Duodenal mucosa (tissue), 2 donors: ENCODE measurements at regions not wholly inside any gene's neighbourhood (a gene's known extent, or its start where the extent isn't known, plus 50 kb on each side); places are given as distances from the start of the nearest gene placed in this dataset.

Experiments used
- H3K27ac ChIP-seq: one replicate; pipeline ENCODE4 v1.7.0; 2013; ENCODE audit warnings: low read depth, low read length
- H3K27me3 ChIP-seq, 2 donors: one replicate each; pipeline ENCODE4 v1.7.0; 2013; ENCODE audit warnings: low read length in 2 of 2, control low read depth in 1 of 2; ENCODE audit not compliant: insufficient read depth in 2 of 2, control insufficient read depth in 1 of 2
- H3K36me3 ChIP-seq, 2 donors: one replicate each; pipeline ENCODE4 v1.7.0; 2013; ENCODE audit warnings: low read length in 2 of 2, control low read depth in 1 of 2; ENCODE audit not compliant: insufficient read depth in 2 of 2, control insufficient read depth in 1 of 2
- H3K4me1 ChIP-seq, 2 donors: one replicate each; pipeline ENCODE4 v1.7.0; 2013; ENCODE audit warnings: low read length in 2 of 2, control low read depth in 1 of 2; ENCODE audit not compliant: insufficient read depth in 2 of 2, control insufficient read depth in 1 of 2
- H3K4me3 ChIP-seq, 2 donors: one replicate each; pipeline ENCODE4 v1.7.0; 2013; ENCODE audit warnings: low read length in 2 of 2, low read depth in 1 of 2
- H3K9ac ChIP-seq, 2 donors: one replicate each; pipeline ENCODE4 v1.7.0; 2013; ENCODE audit warnings: low read length in 2 of 2, low read depth in 1 of 2
- H3K9me3 ChIP-seq, 2 donors: one replicate each; pipeline ENCODE4 v1.7.0; 2013; ENCODE audit warnings: low read length in 2 of 2, control low read depth in 1 of 2; ENCODE audit not compliant: control insufficient read depth in 1 of 2

DNA sequence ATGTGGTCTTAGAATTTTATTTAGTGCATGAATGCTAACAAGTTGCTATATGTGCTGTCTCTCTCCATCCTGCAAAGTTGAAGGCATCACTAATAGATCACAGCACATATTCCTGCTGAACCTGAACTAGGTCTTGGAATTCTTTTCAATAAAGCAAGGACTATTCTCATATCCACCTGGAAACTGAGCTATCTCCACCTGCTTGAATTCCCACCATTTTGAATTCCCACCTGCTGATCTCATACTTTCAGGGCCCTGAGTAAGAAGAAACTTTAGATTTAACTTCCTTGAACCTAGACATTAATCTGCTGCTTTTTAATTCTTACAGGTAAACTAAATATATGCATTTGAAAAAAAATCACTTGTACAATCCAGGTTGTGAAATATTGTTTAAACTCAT is 445.3 kb upstream of the CCL2 start:
- Histone ChIP-seq H3K27me3 (peaks cover 0 to 2% of the 10 kb centered on the region in 2 donors), H3K9ac (no peak overlapping the region), H3K9me3 (no peaks in the 10 kb centered on the region), H3K4me1 (no peaks in the 10 kb centered on the region), H3K27ac (no peak overlapping the region), H3K36me3 (no peaks in the 10 kb centered on the region), H3K4me3 (no peak overlapping the region)

- peaks cover 0 to 2% of the 10 kb centered on the region in 2 donors for H3K27me3 ChIP-seq
- no peak overlapping the region for H3K27ac ChIP-seq
- H3K9me3 ChIP-seq = no peaks in the 10 kb centered on the region
- H3K36me3 ChIP-seq = no peaks in the 10 kb centered on the region
- H3K4me1 ChIP-seq = no peaks in the 10 kb centered on the region
- no peak overlapping the region for H3K9ac ChIP-seq
- H3K4me3 ChIP-seq = no peak overlapping the region
These were observed 443.9 kb upstream of the CCL2 start for GRCh38 chr17:33811004-33811760.

GRCh38 chr17:33811984-33812577 is 443.0 kb upstream of the CCL2 start:
- Histone ChIP-seq H3K36me3 (no peaks in the 10 kb centered on the region), H3K4me1 (no peaks in the 10 kb centered on the region), H3K27ac (no peak overlapping the region), H3K9ac (no peak overlapping the region), H3K4me3 (no peak overlapping the region), H3K27me3 (peaks cover 0 to 2% of the 10 kb centered on the region in 2 donors), H3K9me3 (no peaks in the 10 kb centered on the region)

GRCh38 chr17:33814852-33815251 is 440.2 kb upstream of the CCL2 start:
- no peaks in the 10 kb centered on the region for H3K9me3 ChIP-seq
- no peaks in the 10 kb centered on the region for H3K36me3 ChIP-seq
- no peak overlapping the region for H3K9ac ChIP-seq
- H3K27ac ChIP-seq = no peak overlapping the region
- no peaks in the 10 kb centered on the region for H3K4me1 ChIP-seq
- peaks cover 0 to 2% of the 10 kb centered on the region in 2 donors for H3K27me3 ChIP-seq
- H3K4me3 ChIP-seq = no peak overlapping the region

DNA sequence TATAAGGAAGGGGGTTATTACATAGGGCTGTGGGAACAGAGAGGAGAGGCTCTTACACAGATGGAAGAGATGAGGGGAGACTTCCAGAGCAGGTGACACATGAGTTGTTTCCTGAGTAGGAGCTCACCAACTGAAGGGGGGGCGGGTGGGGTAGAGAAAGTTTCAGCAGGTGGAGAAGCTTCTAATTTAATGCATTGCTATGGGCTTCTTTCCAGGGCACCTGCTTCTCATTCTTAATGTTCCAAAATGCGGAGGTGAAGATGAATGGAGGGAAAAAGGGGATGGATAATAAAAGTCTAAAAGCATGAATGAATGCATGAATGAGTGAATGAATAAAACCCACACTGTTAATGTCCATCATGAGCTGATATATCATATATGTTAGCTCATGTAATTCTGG is 439.0 kb upstream of the CCL2 start:
- H3K9me3 ChIP-seq = no peaks in the 10 kb centered on the region

DNA sequence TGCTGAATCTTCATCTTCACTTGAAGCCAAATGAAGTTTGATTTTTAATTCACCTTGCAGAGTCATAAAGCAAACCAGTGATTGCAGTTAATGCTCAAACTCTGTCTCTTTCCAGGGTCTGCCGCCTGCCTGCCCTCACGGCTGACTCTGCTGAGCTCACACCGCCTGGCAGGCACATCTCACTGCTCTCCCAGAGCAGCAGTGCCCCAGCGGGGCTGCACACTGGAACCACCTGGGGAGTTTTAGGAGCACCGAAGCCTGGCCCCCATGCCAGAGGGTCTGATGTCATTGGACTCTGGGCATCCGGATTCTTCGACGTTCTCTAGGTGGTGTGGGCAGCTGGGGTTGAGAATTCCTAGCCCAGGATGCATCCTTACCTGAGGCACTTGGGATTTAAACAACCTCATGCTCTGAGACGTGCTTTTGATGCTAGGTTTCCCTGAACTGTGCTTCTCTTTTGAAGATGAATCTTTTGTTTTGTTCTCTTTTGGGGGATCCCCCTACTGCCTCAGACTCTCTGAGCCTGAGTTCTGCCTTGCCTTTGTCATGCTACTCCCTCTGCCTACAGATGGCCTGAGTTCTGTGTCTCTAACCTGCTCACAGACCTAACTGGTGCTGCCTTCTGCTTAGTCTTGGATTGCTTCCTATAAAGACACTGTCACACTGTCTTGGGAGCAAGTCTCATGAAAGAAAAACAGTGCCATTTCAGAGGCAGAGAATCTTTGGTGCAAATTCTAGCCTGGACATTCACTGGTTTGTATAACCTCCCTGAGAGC is 438.1 kb upstream of the CCL2 start:
- no peak overlapping the region for H3K27ac ChIP-seq
- no peak overlapping the region for H3K9ac ChIP-seq
- peaks cover 2 to 3% of the 10 kb centered on the region in 2 donors for H3K27me3 ChIP-seq
- H3K9me3 ChIP-seq = no peaks in the 10 kb centered on the region
- no peak overlapping the region for H3K4me3 ChIP-seq
- no peaks in the 10 kb centered on the region for H3K4me1 ChIP-seq
- no peaks in the 10 kb centered on the region for H3K36me3 ChIP-seq

More for the DNA sequence above, 439.0 kb upstream of the CCL2 start:
- no peaks in the 10 kb centered on the region for H3K4me1 ChIP-seq
- no peaks in the 10 kb centered on the region for H3K36me3 ChIP-seq
- no peak overlapping the region for H3K9ac ChIP-seq
- peaks cover 0 to 2% of the 10 kb centered on the region in 2 donors for H3K27me3 ChIP-seq
- H3K4me3 ChIP-seq = no peak overlapping the region
- H3K27ac ChIP-seq = no peak overlapping the region

- H3K27me3 ChIP-seq = peaks cover 0 to 3% of the 10 kb centered on the region in 2 donors
- H3K9ac ChIP-seq = no peak overlapping the region
- H3K36me3 ChIP-seq = no peaks in the 10 kb centered on the region
- H3K27ac ChIP-seq = no peak overlapping the region
- H3K9me3 ChIP-seq = no peaks in the 10 kb centered on the region
- no peak overlapping the region for H3K4me3 ChIP-seq
- H3K4me1 ChIP-seq = no peaks in the 10 kb centered on the region
These were observed 435.5 kb upstream of the CCL2 start for GRCh38 chr17:33819539-33819938.

- H3K36me3 ChIP-seq = no peaks in the 10 kb centered on the region
- H3K4me1 ChIP-seq = no peaks in the 10 kb centered on the region
- H3K9me3 ChIP-seq = no peaks in the 10 kb centered on the region
- no peaks in the 10 kb centered on the region for H3K27me3 ChIP-seq
- no peak overlapping the region for H3K9ac ChIP-seq
- no peak overlapping the region for H3K4me3 ChIP-seq
- no peak overlapping the region for H3K27ac ChIP-seq
These were observed 422.8 kb upstream of the CCL2 start for GRCh38 chr17:33832262-33832661.

- H3K27ac ChIP-seq = no peak overlapping the region
- H3K9me3 ChIP-seq = no peaks in the 10 kb centered on the region
- H3K9ac ChIP-seq = no peak overlapping the region
- no peaks in the 10 kb centered on the region for H3K27me3 ChIP-seq
- no peaks in the 10 kb centered on the region for H3K36me3 ChIP-seq
- H3K4me1 ChIP-seq = no peaks in the 10 kb centered on the region
- H3K4me3 ChIP-seq = no peak overlapping the region
These were observed 417.8 kb upstream of the CCL2 start for GRCh38 chr17:33837281-33837680.

DNA sequence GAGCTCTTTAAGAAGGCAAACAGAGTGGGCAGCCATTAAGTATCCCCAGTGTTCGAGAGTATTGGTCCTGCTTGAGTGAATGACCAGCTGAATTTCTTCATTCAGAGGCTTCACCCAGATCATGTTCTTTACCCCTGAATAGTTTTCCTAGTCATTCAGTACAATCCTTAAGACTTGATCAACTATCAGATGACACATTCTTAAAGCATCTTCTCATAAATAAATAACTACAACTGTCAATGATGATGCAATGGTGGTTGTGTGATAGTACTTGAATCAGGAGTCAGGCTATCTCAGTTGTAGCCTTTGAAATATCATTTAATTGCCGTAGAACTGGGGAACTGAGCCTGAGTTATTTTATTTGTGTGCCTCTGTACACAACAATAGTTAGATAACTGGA is 416.8 kb upstream of the CCL2 start:
- Histone ChIP-seq H3K4me3 (no peak overlapping the region), H3K4me1 (no peaks in the 10 kb centered on the region), H3K9ac (no peak overlapping the region), H3K27me3 (no peaks in the 10 kb centered on the region), H3K27ac (no peak overlapping the region), H3K36me3 (no peaks in the 10 kb centered on the region), H3K9me3 (no peaks in the 10 kb centered on the region)
